GM12865 (cell line): ENCODE measurements at regions not wholly inside any gene's neighbourhood (a gene's known extent, or its start where the extent isn't known, plus 50 kb on each side); places are given as distances from the start of the nearest gene placed in this dataset.

Experiments used
- DNase-seq: peaks from one replicate; pipeline ENCODE4 v3.0.0; 2010; ENCODE audit warnings: low read depth
- H3K4me3 ChIP-seq: 2 replicates; pipeline ENCODE4 v1.5.1; 2011; ENCODE audit warnings: mild to moderate bottlenecking, low read depth, low read length, control low read depth
- CTCF ChIP-seq: IDR thresholded peaks from 2 replicates; pipeline ENCODE4 v1.5.1; 2011; ENCODE audit warnings: low read length, control low read depth, low read depth, inconsistent platforms; ENCODE audit not compliant: insufficient read depth; ENCODE audit errors: missing control alignments

- DNase-seq: no peak
These were observed 84.4 kb upstream of the PPFIA2 start for GRCh38 chr12:81843599-81843998.

GRCh38 chr12:81835783-81836182 is 76.6 kb upstream of the PPFIA2 start:
- DNase-seq: no peak
- no peak for TF ChIP-seq CTCF
- no peak overlapping the region for H3K4me3 ChIP-seq

More at GRCh38 chr12:81843599-81843998, 84.4 kb upstream of the PPFIA2 start:
- no peak for TF ChIP-seq CTCF
- H3K4me3 ChIP-seq: no peak overlapping the region

GRCh38 chr12:81819991-81820633 is 61.0 kb upstream of the PPFIA2 start:
- no peak overlapping the region for H3K4me3 ChIP-seq
- TF ChIP-seq CTCF: no peak
- no peak for DNase-seq

GRCh38 chr12:81815611-81816010 is 56.5 kb upstream of the PPFIA2 start:
- no peak for TF ChIP-seq CTCF
- no peak for DNase-seq
- no peak overlapping the region for H3K4me3 ChIP-seq

- H3K4me3 ChIP-seq: no peak overlapping the region
- no peak for TF ChIP-seq CTCF
- DNase-seq: no peak
These were observed 52.6 kb upstream of the PPFIA2 start for GRCh38 chr12:81811778-81812125.

GRCh38 chr12:81811061-81811777 is 52.1 kb upstream of the PPFIA2 start:
- DNase-seq: no peak
- H3K4me3 ChIP-seq: no peak overlapping the region
- TF ChIP-seq CTCF: no peak
